ENCODE measurements at regions not wholly inside any gene's neighbourhood (a gene's known extent, or its start where the extent isn't known, plus 50 kb on each side); places are given as distances from the start of the nearest gene placed in this dataset.

- DNase-seq = no peak
These were observed 223.8 kb downstream of the SOX9 start for GRCh38 chr17:72344613-72345012.

GRCh38 chr17:72345088-72345487 lies 224.3 kb downstream of the SOX9 start:
- no peak for DNase-seq

- no peak for DNase-seq
These were observed 224.7 kb downstream of the SOX9 start for GRCh38 chr17:72345536-72345935.

GRCh38 chr17:72346306-72346705 lies 225.5 kb downstream of the SOX9 start:
- DNase-seq = no peak

GRCh38 chr17:72349011-72349410 lies 228.2 kb downstream of the SOX9 start:
- DNase-seq = no peak

- no peak for DNase-seq
These were observed 228.7 kb downstream of the SOX9 start for GRCh38 chr17:72349491-72349995.

- no peak for DNase-seq
These were observed 229.3 kb downstream of the SOX9 start for GRCh38 chr17:72350073-72350472.

GRCh38 chr17:72351365-72351764 lies 230.5 kb downstream of the SOX9 start:
- no peak for DNase-seq

GRCh38 chr17:72351884-72352346 lies 231.1 kb downstream of the SOX9 start:
- no peak for DNase-seq

- no peak for DNase-seq
These were observed 232.7 kb downstream of the SOX9 start for GRCh38 chr17:72353502-72353901.

GRCh38 chr17:72354071-72354470 lies 233.3 kb downstream of the SOX9 start:
- no peak for DNase-seq

GRCh38 chr17:72357764-72358365 lies 237.0 kb downstream of the SOX9 start:
- DNase-seq = no peak

- no peak for DNase-seq
These were observed 237.6 kb downstream of the SOX9 start for GRCh38 chr17:72358465-72358864.

- DNase-seq = no peak
These were observed 238.5 kb downstream of the SOX9 start for GRCh38 chr17:72359274-72359673.

- no peak for DNase-seq
These were observed 239.0 kb downstream of the SOX9 start for GRCh38 chr17:72359811-72360210.

GRCh38 chr17:72360386-72360940 lies 239.6 kb downstream of the SOX9 start:
- DNase-seq = no peak

- DNase-seq = no peak
These were observed 241.1 kb downstream of the SOX9 start for GRCh38 chr17:72361892-72362291.

GRCh38 chr17:72362376-72363088 lies 241.7 kb downstream of the SOX9 start:
- DNase-seq = no peak

- no peak for DNase-seq
These were observed 242.3 kb downstream of the SOX9 start for GRCh38 chr17:72363089-72363610.

GRCh38 chr17:72365857-72366414 lies 245.1 kb downstream of the SOX9 start:
- DNase-seq = no peak

- DNase-seq = no peak
These were observed 245.8 kb downstream of the SOX9 start for GRCh38 chr17:72366626-72367025.

- DNase-seq = no peak
These were observed 247.4 kb downstream of the SOX9 start for GRCh38 chr17:72368191-72368590.

GRCh38 chr17:72369366-72369765 lies 248.5 kb downstream of the SOX9 start:
- no peak for DNase-seq

- DNase-seq = no peak
These were observed 250.0 kb downstream of the SOX9 start for GRCh38 chr17:72370819-72371218.
